PC-3 (cell line): ENCODE measurements at regions not wholly inside any gene's neighbourhood (a gene's known extent, or its start where the extent isn't known, plus 50 kb on each side); places are given as distances from the start of the nearest gene placed in this dataset.

ENCODE experiments used
- ATAC-seq: fragments of 200-7000 bp; cut with Tn5 transposase; 2 replicates; pipeline ENCODE4 v1.9.1; 2020; ENCODE audit warnings: mild to moderate bottlenecking, moderate library complexity
- BruUV-seq: library from RNA; stranded (reverse); fragments of 400-500 nt; replicated peaks from 2 replicates; lab custom pipeline; 2021; lab: Mats Ljungman, UMichigan
- CTCF ChIA-PET: fragments of 300-600 bp; sonication (Branson Sonifier 250); formaldehyde crosslinking; loops from one replicate; lab custom pipeline; 2022; ENCODE audit warnings: antibody characterized with exemption; lab: Charles Lee
- POLR2A ChIA-PET: fragments of 300-600 bp; sonication (Branson Sonifier 250); formaldehyde crosslinking; loops from one replicate; lab custom pipeline; 2022; ENCODE audit warnings: antibody characterized with exemption; ENCODE audit not compliant: unreplicated experiment; lab: Charles Lee
- DNase-seq: peaks from one replicate; pipeline ENCODE4 v3.0.0-alpha.2; 2015
- H2AFZ ChIP-seq: fragments of 300-600 bp; sonication (generic); 2 replicates; pipeline ENCODE4 v1.6.0; 2016; ENCODE audit warnings: antibody characterized with exemption, low read length
- H3F3A ChIP-seq: fragments of 300-600 bp; sonication (generic); one replicate; pipeline ENCODE4 v1.6.0; 2017; ENCODE audit warnings: antibody characterized with exemption, low read length, control low read depth, mild to moderate bottlenecking; ENCODE audit not compliant: unreplicated experiment
- H3K27ac ChIP-seq: fragments of 300-600 bp; sonication (generic); 2 replicates; pipeline ENCODE4 v1.5.1; 2016; ENCODE audit warnings: mild to moderate bottlenecking, low read length
- H3K27me3 ChIP-seq: fragments of 300-600 bp; sonication (generic); 2 replicates; pipeline ENCODE4 v1.6.1; 2016; ENCODE audit warnings: low read length, mixed read lengths
- H3K36me3 ChIP-seq: fragments of 300-600 bp; sonication (generic); 2 replicates; pipeline ENCODE4 v1.6.1; 2016; ENCODE audit warnings: low read depth, mixed run types, low read length, mixed read lengths
- H3K4me1 ChIP-seq: fragments of 300-600 bp; sonication (generic); 2 replicates; pipeline ENCODE4 v1.5.1; 2016; ENCODE audit warnings: low read length; ENCODE audit not compliant: insufficient read depth
- H3K4me2 ChIP-seq: fragments of 300-600 bp; sonication (generic); 2 replicates; pipeline ENCODE4 v1.6.0; 2016; ENCODE audit warnings: low read length
- H3K4me3 ChIP-seq: fragments of 300-600 bp; sonication (generic); 2 replicates; pipeline ENCODE4 v1.5.1; 2016; ENCODE audit warnings: mild to moderate bottlenecking, low read length, mixed read lengths
- H3K79me2 ChIP-seq: fragments of 300-600 bp; sonication (generic); 2 replicates; pipeline ENCODE4 v1.6.1; 2017; ENCODE audit warnings: low read length, mixed read lengths
- H3K9ac ChIP-seq: fragments of 300-600 bp; sonication (generic); 2 replicates; pipeline ENCODE4 v1.6.0; 2016; ENCODE audit warnings: mild to moderate bottlenecking, low read length
- H3K9me2 ChIP-seq: fragments of 300-600 bp; sonication (generic); replicated peaks from 2 replicates; pipeline ENCODE4 v1.6.1; 2016; ENCODE audit warnings: mixed run types, low read length, mixed read lengths
- H3K9me3 ChIP-seq: fragments of 300-600 bp; sonication (generic); 2 replicates; pipeline ENCODE4 v1.6.1; 2016; ENCODE audit warnings: low read length, mixed read lengths
- H4K20me1 ChIP-seq: fragments of 300-600 bp; sonication (generic); 2 replicates; pipeline ENCODE4 v1.6.1; 2016; ENCODE audit warnings: low read length, mixed read lengths
- EZH2 ChIP-seq: fragments of 300-600 bp; sonication (generic); IDR thresholded peaks from one replicate; pipeline ENCODE4 v1.6.1; 2017; ENCODE audit warnings: antibody characterized with exemption, mild to moderate bottlenecking, low read length; ENCODE audit not compliant: unreplicated experiment
- EZH2phosphoT487 ChIP-seq: fragments of 300-600 bp; sonication (generic); IDR thresholded peaks from 2 replicates; pipeline ENCODE4 v1.6.1; 2018; ENCODE audit warnings: mild to moderate bottlenecking, antibody characterized with exemption, low read length, borderline replicate concordance
- intact Hi-C: fragments of 100-400 bp; cut with micrococcal nuclease; formaldehyde crosslinking; loops from 2 replicates; pipeline ENCODE4 v1.9.0; 2023
- TF ChIP-seq, protein P1 (sequence below): fragments of 300-600 bp; sonication (generic); conservative IDR thresholded peaks from 2 replicates; pipeline ENCODE4 v1.5.1; 2017; ENCODE audit warnings: antibody characterized with exemption, low read depth, mild to moderate bottlenecking, low read length

DNA sequence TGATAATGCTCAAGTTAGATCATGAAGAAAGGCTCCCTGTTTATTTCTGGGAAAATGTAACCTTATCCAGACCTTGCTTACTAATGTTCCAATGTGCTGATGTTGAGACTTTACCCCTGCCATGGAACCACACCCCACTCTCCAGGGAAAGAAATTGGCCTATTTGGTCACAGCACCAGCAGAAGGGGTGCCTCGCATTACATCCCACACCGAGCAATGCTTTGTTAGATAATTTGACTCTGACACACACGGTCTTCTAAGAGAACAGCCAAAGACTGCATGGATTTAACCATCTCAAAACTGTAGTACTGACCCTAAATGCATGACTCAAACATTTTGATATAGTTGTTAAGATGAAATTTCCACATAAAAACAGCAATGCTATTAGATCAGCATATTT is 152.1 kb upstream of the CCDC150 start:
- Histone ChIP-seq H3F3A (no peaks in the 10 kb centered on the region), H3K27me3 (peaks cover 4% of the 10 kb centered on the region; the same call in 1 of the 2 replicates), H4K20me1 (no peaks in the 10 kb centered on the region), H3K4me1 (no peaks in the 10 kb centered on the region), H3K27ac (no peak overlapping the region), H3K4me2 (no peak overlapping the region), H3K9me3 (no peaks in the 10 kb centered on the region), H3K36me3 (no peaks in the 10 kb centered on the region), H3K9ac (no peak overlapping the region), H2AFZ (no peak overlapping the region), H3K4me3 (no peak overlapping the region), H3K9me2 (no peaks in the 10 kb centered on the region), H3K79me2 (no peaks in the 10 kb centered on the region)
- ChIA-PET POLR2A (no interaction called here), CTCF (no interaction called here)
- no peak for ATAC-seq
- BruUV-seq = no TSS peak
- TF ChIP-seq EZH2phosphoT487 = no peak
- TF ChIP-seq, protein P1, sequence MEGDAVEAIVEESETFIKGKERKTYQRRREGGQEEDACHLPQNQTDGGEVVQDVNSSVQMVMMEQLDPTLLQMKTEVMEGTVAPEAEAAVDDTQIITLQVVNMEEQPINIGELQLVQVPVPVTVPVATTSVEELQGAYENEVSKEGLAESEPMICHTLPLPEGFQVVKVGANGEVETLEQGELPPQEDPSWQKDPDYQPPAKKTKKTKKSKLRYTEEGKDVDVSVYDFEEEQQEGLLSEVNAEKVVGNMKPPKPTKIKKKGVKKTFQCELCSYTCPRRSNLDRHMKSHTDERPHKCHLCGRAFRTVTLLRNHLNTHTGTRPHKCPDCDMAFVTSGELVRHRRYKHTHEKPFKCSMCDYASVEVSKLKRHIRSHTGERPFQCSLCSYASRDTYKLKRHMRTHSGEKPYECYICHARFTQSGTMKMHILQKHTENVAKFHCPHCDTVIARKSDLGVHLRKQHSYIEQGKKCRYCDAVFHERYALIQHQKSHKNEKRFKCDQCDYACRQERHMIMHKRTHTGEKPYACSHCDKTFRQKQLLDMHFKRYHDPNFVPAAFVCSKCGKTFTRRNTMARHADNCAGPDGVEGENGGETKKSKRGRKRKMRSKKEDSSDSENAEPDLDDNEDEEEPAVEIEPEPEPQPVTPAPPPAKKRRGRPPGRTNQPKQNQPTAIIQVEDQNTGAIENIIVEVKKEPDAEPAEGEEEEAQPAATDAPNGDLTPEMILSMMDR = no peak
- TF ChIP-seq EZH2 = no peak
- intact Hi-C loops = no loop called here
- DNase-seq = no peak

DNA sequence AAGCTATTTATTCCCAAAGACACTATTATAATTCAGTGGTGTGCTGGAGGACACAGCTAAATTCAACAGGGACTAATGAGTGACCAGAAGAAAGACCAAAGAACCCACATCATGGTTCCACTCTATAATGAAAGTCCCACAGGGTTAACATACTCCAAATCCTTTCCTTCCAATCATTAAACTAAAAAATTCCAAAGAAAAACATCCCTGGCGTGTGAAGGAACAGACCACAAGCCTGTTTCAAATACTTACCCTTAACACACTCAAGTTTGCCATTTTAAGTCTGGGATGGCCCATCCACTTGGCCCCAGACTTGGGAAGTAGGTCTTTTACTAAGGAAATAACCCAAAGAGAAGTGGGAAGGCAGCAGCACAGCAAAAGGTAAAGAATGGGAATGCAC is 150.1 kb upstream of the CCDC150 start:
- H4K20me1 ChIP-seq = no peaks in the 10 kb centered on the region
- ChIA-PET CTCF (no interaction called here), POLR2A (no interaction called here)
- H3K9ac ChIP-seq = no peak overlapping the region
- no peak overlapping the region for H2AFZ ChIP-seq
- H3K4me2 ChIP-seq = no peak overlapping the region
- H3K79me2 ChIP-seq = no peaks in the 10 kb centered on the region
- intact Hi-C loops = no loop called here
- H3K27me3 ChIP-seq = no peaks in the 10 kb centered on the region
- no peak for ATAC-seq
- DNase-seq = no peak
- H3K4me3 ChIP-seq = no peak overlapping the region
- no peaks in the 10 kb centered on the region for H3F3A ChIP-seq
- H3K9me3 ChIP-seq = no peaks in the 10 kb centered on the region
- H3K4me1 ChIP-seq = no peaks in the 10 kb centered on the region
- H3K9me2 ChIP-seq = no peaks in the 10 kb centered on the region
- no TSS peak for BruUV-seq
- no peak for TF ChIP-seq EZH2
- no peak for TF ChIP-seq EZH2phosphoT487
- TF ChIP-seq, protein P1 = no peak
- H3K36me3 ChIP-seq = no peaks in the 10 kb centered on the region
- no peak overlapping the region for H3K27ac ChIP-seq

DNA sequence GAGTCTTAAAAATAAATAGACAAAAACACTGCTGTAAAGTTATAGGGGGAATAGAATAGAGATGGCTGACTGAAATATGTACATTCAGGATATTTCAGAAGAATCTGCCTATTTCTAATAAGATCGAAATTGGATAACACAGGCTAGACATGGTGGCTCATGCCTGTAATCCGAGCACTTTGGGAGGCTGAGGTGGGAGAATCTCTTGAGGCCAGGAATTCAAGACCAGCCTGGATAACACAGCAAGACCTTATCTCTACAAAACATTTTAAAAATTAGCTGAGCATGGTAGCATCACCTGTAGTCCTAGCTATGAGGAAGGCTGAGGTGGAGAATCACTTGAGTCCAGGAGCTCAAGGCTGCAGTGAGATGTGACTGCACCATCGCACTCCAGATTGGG is 146.6 kb upstream of the CCDC150 start:
- BruUV-seq = no TSS peak
- CTCF ChIA-PET = no interaction called here

More for the DNA sequence above, 146.6 kb upstream of the CCDC150 start:
- TF ChIP-seq EZH2 (no peak), EZH2phosphoT487 (no peak)
- TF ChIP-seq, protein P1 = no peak
- no peaks in the 10 kb centered on the region for H3F3A ChIP-seq
- H2AFZ ChIP-seq = no peak overlapping the region
- H3K9ac ChIP-seq = no peak overlapping the region
- H3K27ac ChIP-seq = no peak overlapping the region
- DNase-seq = no peak
- POLR2A ChIA-PET = no interaction called here
- no peak for ATAC-seq
- no peaks in the 10 kb centered on the region for H3K27me3 ChIP-seq
- H3K4me1 ChIP-seq = no peaks in the 10 kb centered on the region
- no peaks in the 10 kb centered on the region for H3K9me3 ChIP-seq
- H3K4me2 ChIP-seq = no peak overlapping the region
- H3K9me2 ChIP-seq = no peaks in the 10 kb centered on the region
- H3K36me3 ChIP-seq = no peaks in the 10 kb centered on the region
- no peak overlapping the region for H3K4me3 ChIP-seq
- no peaks in the 10 kb centered on the region for H4K20me1 ChIP-seq
- intact Hi-C loops = no loop called here
- H3K79me2 ChIP-seq = no peaks in the 10 kb centered on the region
